Body of pancreas (tissue), 4 donors: ENCODE measurements at regions not wholly inside any gene's neighbourhood (a gene's known extent, or its start where the extent isn't known, plus 50 kb on each side); places are given as distances from the start of the nearest gene placed in this dataset.

ENCODE experiments used
- ATAC-seq: fragments of 150-250 bp; one replicate; pipeline ENCODE4 v1.9.1; 2016
- DNase-seq, 4 donors: peaks; one replicate each; pipeline ENCODE4 v3.0.0-alpha.2; 2019
- H3K27ac ChIP-seq, 4 donors: fragments of 200-600 bp; sonication (generic); 1 replicate in 3 of 4; 2 replicates in 1 of 4; pipeline versions ENCODE4 v1.5.1 to v1.6.1; 2016 to 2019; ENCODE audit warnings: mild to moderate bottlenecking in 1 of 4, mixed read lengths in 1 of 4, moderate library complexity in 1 of 4
- H3K27me3 ChIP-seq, 2 donors: fragments of 200-600 bp; sonication (generic); one replicate each; pipeline ENCODE4 v1.6.0; 2016; ENCODE audit warnings: mild to moderate bottlenecking in 1 of 2
- H3K36me3 ChIP-seq, 2 donors: fragments of 200-600 bp; sonication (generic); replicated peaks in 1 of 2; 2 replicates each; pipeline ENCODE4 v1.5.1; 2016; ENCODE audit warnings: low read depth in 2 of 2; ENCODE audit not compliant: insufficient read depth in 1 of 2
- H3K4me1 ChIP-seq: fragments of 200-600 bp; sonication (generic); one replicate; pipeline ENCODE4 v1.6.0; 2016
- H3K4me3 ChIP-seq, 2 donors: fragments of 200-600 bp; sonication (generic); 1 replicate in 1 of 2; 2 replicates in 1 of 2; pipeline ENCODE4 v1.5.1; 2016 to 2019
- H3K9me3 ChIP-seq, 3 donors: fragments of 200-600 bp; sonication (generic); 1 replicate in 2 of 3; 2 replicates in 1 of 3; pipeline ENCODE4 v1.5.1; 2016
- CTCF ChIP-seq, 7 experiments: fragments of 450-650 bp in 4 of 7; fragments of 200-600 bp in 3 of 7; sonication (generic) in 3 of 7; IDR thresholded peaks; one replicate each; pipeline ENCODE4 v1.5.1; 2016 to 2019; ENCODE audit warnings: antibody characterized with exemption in 7 of 7
- POLR2A ChIP-seq, 3 donors: fragments of 450-650 bp; IDR thresholded peaks; one replicate each; pipeline ENCODE4 v1.6.1; 2016; ENCODE audit warnings: antibody characterized with exemption in 3 of 3, mild to moderate bottlenecking in 2 of 3
- WGBS, 2 donors: methylation state at CpG; one replicate each; pipeline ENCODE4 v1.1.5; 2017; 5-methylcytosine and 5-hydroxymethylcytosine counted together
- intact Hi-C: fragments of 100-400 bp; cut with DNase I; formaldehyde crosslinking; loops from one replicate; pipeline ENCODE4 v1.15.1; 2023

GRCh38 chr7:81407094-81407493, 362.8 kb downstream of the HGF start:
- ATAC-seq = no peak
- Histone ChIP-seq H3K27ac (no peak overlapping the region), H3K4me3 (no peak overlapping the region), H3K36me3 (no peaks in the 10 kb centered on the region), H3K4me1 (no peaks in the 10 kb centered on the region), H3K27me3 (no peaks in the 10 kb centered on the region), H3K9me3 (no peaks in the 10 kb centered on the region)
- WGBS, 2 donors = 94 to 96% methylated on average over 2 of the region's 2 CpGs
- DNase-seq = no peak
- intact Hi-C loops = no loop called here
- TF ChIP-seq CTCF (IDR thresholded peaks at IDR 0.05) = no peak
- TF ChIP-seq POLR2A (IDR thresholded peaks at IDR 0.05) = no peak

- H3K4me1 ChIP-seq = no peaks in the 10 kb centered on the region
- no peak for ATAC-seq
- no peaks in the 10 kb centered on the region for H3K36me3 ChIP-seq
- 75 to 100% methylated on average over 2 of the region's 2 CpGs for WGBS, 2 donors
- no peaks in the 10 kb centered on the region for H3K9me3 ChIP-seq
- DNase-seq = no peak
- H3K4me3 ChIP-seq = no peak overlapping the region
- TF ChIP-seq POLR2A (IDR thresholded peaks at IDR 0.05) (no peak), CTCF (IDR thresholded peaks at IDR 0.05) (no peak)
- no peaks in the 10 kb centered on the region for H3K27me3 ChIP-seq
- no peak overlapping the region for H3K27ac ChIP-seq
- intact Hi-C loops = no loop called here
Measured at GRCh38 chr7:81404669-81405068, 365.2 kb downstream of the HGF start.

GRCh38 chr7:81402227-81402626, 367.6 kb downstream of the HGF start:
- intact Hi-C loops = no loop called here
- Histone ChIP-seq H3K27me3 (no peaks in the 10 kb centered on the region), H3K9me3 (no peaks in the 10 kb centered on the region), H3K4me1 (no peaks in the 10 kb centered on the region), H3K36me3 (no peaks in the 10 kb centered on the region), H3K27ac (no peak overlapping the region), H3K4me3 (no peak overlapping the region)
- WGBS, 2 donors = 54 to 89% methylated on average over 1 of the region's 1 CpG
- DNase-seq = no peak
- no peak for ATAC-seq
- TF ChIP-seq CTCF (IDR thresholded peaks at IDR 0.05) (no peak), POLR2A (IDR thresholded peaks at IDR 0.05) (no peak)

GRCh38 chr7:81399471-81399870, 370.4 kb downstream of the HGF start:
- WGBS, 2 donors = 48 to 51% methylated on average over 3 of the region's 3 CpGs
- Histone ChIP-seq H3K9me3 (no peaks in the 10 kb centered on the region), H3K36me3 (no peaks in the 10 kb centered on the region), H3K4me1 (no peaks in the 10 kb centered on the region), H3K27ac (no peak overlapping the region), H3K27me3 (no peaks in the 10 kb centered on the region), H3K4me3 (no peak overlapping the region)
- DNase-seq (no peak), ATAC-seq (no peak)
- TF ChIP-seq POLR2A (IDR thresholded peaks at IDR 0.05) (no peak), CTCF (IDR thresholded peaks at IDR 0.05) (no peak)
- intact Hi-C loops = no loop called here

GRCh38 chr7:81394029-81394428, 375.8 kb downstream of the HGF start:
- 57 to 73% methylated on average over 2 of the region's 2 CpGs for WGBS, 2 donors
- intact Hi-C loops = no loop called here
- Histone ChIP-seq H3K27me3 (no peaks in the 10 kb centered on the region), H3K4me1 (no peaks in the 10 kb centered on the region), H3K9me3 (no peaks in the 10 kb centered on the region), H3K36me3 (no peaks in the 10 kb centered on the region), H3K4me3 (no peak overlapping the region), H3K27ac (no peak overlapping the region)
- DNase-seq = no peak
- TF ChIP-seq CTCF (IDR thresholded peaks at IDR 0.05) (no peak), POLR2A (IDR thresholded peaks at IDR 0.05) (no peak)
- no peak for ATAC-seq
